Activated CD4-positive, alpha-beta T cell treated with anti-CD3 and anti-CD28 coated beads, Interleukin-2, Interleukin-4, amounts not matched to agents 100 ng/mL and 50 ng/mL, durations not matched to agents 16 hours and 8 hours (primary cell): ENCODE measurements at regions not wholly inside any gene's neighbourhood (a gene's known extent, or its start where the extent isn't known, plus 50 kb on each side); places are given as distances from the start of the nearest gene placed in this dataset.
"Not testable (repeated sequence)": the region's sequence is repeated elsewhere in the genome, so short reads cannot be mapped to it uniquely, and the experiment has no call there.

Experiments used
- DNase-seq: peaks from one replicate; pipeline ENCODE4 v3.0.0-alpha.2; 2020; ENCODE audit warnings: low spot score

GRCh38 chr3:150328654-150329040 is 79.5 kb upstream of the TSC22D2 start:
- DNase-seq: no peak

GRCh38 chr3:150327678-150328653 is 80.1 kb upstream of the TSC22D2 start:
- no peak for DNase-seq

GRCh38 chr3:150324788-150325187 is 83.3 kb upstream of the TSC22D2 start:
- no peak for DNase-seq

- DNase-seq: no peak
Measured at GRCh38 chr3:150324245-150324644, 83.9 kb upstream of the TSC22D2 start.

- no peak for DNase-seq
Measured at GRCh38 chr3:150323770-150324169, 84.3 kb upstream of the TSC22D2 start.

- DNase-seq: not testable (repeated sequence)
Measured at GRCh38 chr3:150323091-150323490, 85.0 kb upstream of the TSC22D2 start.

GRCh38 chr3:150320971-150321370 is 87.1 kb upstream of the TSC22D2 start:
- not testable (repeated sequence) for DNase-seq

- peak; percentile 28 for DNase-seq
Measured at GRCh38 chr3:150319900-150320299, 88.2 kb upstream of the TSC22D2 start.

- DNase-seq: no peak
Measured at GRCh38 chr3:150317469-150317868, 90.6 kb upstream of the TSC22D2 start.

- DNase-seq: no peak
Measured at GRCh38 chr3:150315721-150316120, 92.4 kb upstream of the TSC22D2 start.

GRCh38 chr3:150314248-150315004 is 93.7 kb upstream of the TSC22D2 start:
- DNase-seq: no peak

- DNase-seq: no peak
Measured at GRCh38 chr3:150312018-150312657, 96.0 kb upstream of the TSC22D2 start.

GRCh38 chr3:150311156-150311555 is 96.9 kb upstream of the TSC22D2 start:
- DNase-seq: no peak

GRCh38 chr3:150309557-150309956 is 98.5 kb upstream of the TSC22D2 start:
- no peak for DNase-seq

- no peak for DNase-seq
Measured at GRCh38 chr3:150309257-150309542, 98.9 kb upstream of the TSC22D2 start.

GRCh38 chr3:150308481-150309256 is 99.4 kb upstream of the TSC22D2 start:
- no peak for DNase-seq

GRCh38 chr3:150308037-150308319 is 100.1 kb upstream of the TSC22D2 start:
- DNase-seq: no peak

GRCh38 chr3:150307311-150308036 is 100.6 kb upstream of the TSC22D2 start:
- no peak for DNase-seq

GRCh38 chr3:150306906-150307305 is 101.2 kb upstream of the TSC22D2 start:
- no peak for DNase-seq

- no peak for DNase-seq
Measured at GRCh38 chr3:150306083-150306482, 102.0 kb upstream of the TSC22D2 start.

GRCh38 chr3:150303768-150304167 is 104.3 kb upstream of the TSC22D2 start:
- no peak for DNase-seq

- DNase-seq: no peak
Measured at GRCh38 chr3:150302246-150302645, 105.9 kb upstream of the TSC22D2 start.
